Hepatocyte (in vitro differentiated cells): ENCODE measurements at regions not wholly inside any gene's neighbourhood (a gene's known extent, or its start where the extent isn't known, plus 50 kb on each side); places are given as distances from the start of the nearest gene placed in this dataset.

Experiments used
- DNase-seq: peaks from one replicate; pipeline ENCODE4 v3.0.0-alpha.2; 2016; ENCODE audit warnings: low spot score
- H2AFZ ChIP-seq: fragments of 200-600 bp; sonication (generic); 2 replicates; pipeline ENCODE4 v1.6.0; 2016; ENCODE audit warnings: antibody characterized with exemption, mild to moderate bottlenecking
- H3K27ac ChIP-seq: fragments of 200-600 bp; sonication (generic); 2 replicates; pipeline ENCODE4 v1.5.1; 2016; ENCODE audit warnings: mild to moderate bottlenecking
- H3K27me3 ChIP-seq: fragments of 200-600 bp; sonication (generic); 2 replicates; pipeline ENCODE4 v1.6.1; 2016
- H3K36me3 ChIP-seq: fragments of 200-600 bp; sonication (generic); replicated peaks from 2 replicates; pipeline ENCODE4 v1.5.1; 2016; ENCODE audit warnings: low read depth; ENCODE audit not compliant: insufficient read depth
- H3K4me1 ChIP-seq: fragments of 200-600 bp; sonication (generic); 2 replicates; pipeline ENCODE4 v1.5.1; 2016; ENCODE audit warnings: mild to moderate bottlenecking, moderate library complexity; ENCODE audit not compliant: insufficient read depth
- H3K4me2 ChIP-seq: fragments of 200-600 bp; sonication (generic); 2 replicates; pipeline ENCODE4 v1.6.0; 2016
- H3K4me3 ChIP-seq: fragments of 200-600 bp; sonication (generic); 2 replicates; pipeline ENCODE4 v1.5.1; 2016; ENCODE audit warnings: mild to moderate bottlenecking
- H3K79me2 ChIP-seq: fragments of 200-600 bp; sonication (generic); 2 replicates; pipeline ENCODE4 v1.6.0; 2017; ENCODE audit warnings: mild to moderate bottlenecking
- H3K9me2 ChIP-seq: fragments of 200-600 bp; sonication (generic); replicated peaks from 2 replicates; pipeline ENCODE4 v1.6.0; 2017; ENCODE audit warnings: mild to moderate bottlenecking; ENCODE audit not compliant: insufficient read depth
- H3K9me3 ChIP-seq: fragments of 200-600 bp; sonication (generic); 2 replicates; pipeline ENCODE4 v1.5.1; 2016; ENCODE audit warnings: low read depth, mild to moderate bottlenecking
- H4K20me1 ChIP-seq: fragments of 200-600 bp; sonication (generic); 2 replicates; pipeline ENCODE4 v1.6.0; 2016; ENCODE audit warnings: mild to moderate bottlenecking; ENCODE audit not compliant: insufficient read depth, poor library complexity, severe bottlenecking
- EZH2 ChIP-seq: fragments of 200-600 bp; sonication (generic); IDR thresholded peaks from 2 replicates; pipeline ENCODE4 v1.6.1; 2016; ENCODE audit warnings: antibody characterized with exemption, mild to moderate bottlenecking, borderline replicate concordance
- EZH2phosphoT487 ChIP-seq: fragments of 200-600 bp; sonication (generic); IDR thresholded peaks from one replicate; pipeline ENCODE4 v1.6.1; 2018; ENCODE audit warnings: antibody characterized with exemption, mild to moderate bottlenecking, low read depth, moderate library complexity; ENCODE audit not compliant: unreplicated experiment, severe bottlenecking
- WGBS: methylation state at CpG from one replicate; pipeline ENCODE4 v1.1.6; 2016; ENCODE audit warnings: low lambda C conversion rate; ENCODE audit errors: missing lambda C conversion rate; 5-methylcytosine and 5-hydroxymethylcytosine counted together
- TF ChIP-seq, protein P1 (sequence below): fragments of 200-600 bp; sonication (generic); IDR thresholded peaks from 2 replicates; pipeline ENCODE4 v1.5.1; 2016; ENCODE audit warnings: antibody characterized with exemption, mild to moderate bottlenecking; ENCODE audit not compliant: poor library complexity

DNA sequence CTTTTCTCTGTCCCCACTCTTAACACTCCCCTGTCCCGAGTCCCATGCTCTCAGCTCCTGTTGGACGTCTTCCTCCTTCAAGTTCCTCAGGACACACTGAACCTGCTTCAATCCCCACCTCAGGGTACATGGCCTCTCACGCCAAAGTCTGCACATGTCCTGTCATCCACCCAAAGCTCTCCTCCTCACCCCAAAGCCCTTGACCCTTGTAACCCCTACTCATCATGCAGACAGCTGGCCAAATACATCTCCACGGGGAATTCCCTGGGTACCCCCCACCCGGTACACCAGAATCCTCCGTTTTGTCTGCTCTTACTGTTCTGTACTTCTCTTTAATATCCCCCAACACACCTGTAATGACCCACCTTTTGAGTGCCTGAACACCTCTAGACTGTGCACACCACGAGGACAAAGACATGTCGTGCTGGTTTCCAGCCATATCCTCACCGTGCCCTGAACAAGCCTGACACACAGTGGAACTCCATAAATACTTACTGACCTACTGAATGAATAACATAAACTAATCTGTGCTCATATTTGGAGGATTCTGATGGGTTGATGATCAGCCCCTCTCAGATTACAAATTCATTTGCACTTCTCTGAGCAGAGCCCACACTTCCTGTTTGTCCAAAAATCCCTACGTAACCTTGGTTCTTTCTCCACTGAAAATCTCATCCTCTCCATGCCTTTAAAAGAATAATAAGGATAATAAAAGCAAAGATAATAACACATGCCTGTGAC is 66.8 kb upstream of the EYA2 start:
- H2AFZ ChIP-seq, result no peak overlapping the region
- no peak for DNase-seq
- H3K27ac ChIP-seq, result no peak overlapping the region
- H3K9me3 ChIP-seq, result no peaks in the 10 kb centered on the region
- H3K4me1 ChIP-seq, result no peaks in the 10 kb centered on the region
- H3K4me2 ChIP-seq, result no peak overlapping the region
- H4K20me1 ChIP-seq, result no peaks in the 10 kb centered on the region
- TF ChIP-seq EZH2, result no peak
- TF ChIP-seq, protein P1, sequence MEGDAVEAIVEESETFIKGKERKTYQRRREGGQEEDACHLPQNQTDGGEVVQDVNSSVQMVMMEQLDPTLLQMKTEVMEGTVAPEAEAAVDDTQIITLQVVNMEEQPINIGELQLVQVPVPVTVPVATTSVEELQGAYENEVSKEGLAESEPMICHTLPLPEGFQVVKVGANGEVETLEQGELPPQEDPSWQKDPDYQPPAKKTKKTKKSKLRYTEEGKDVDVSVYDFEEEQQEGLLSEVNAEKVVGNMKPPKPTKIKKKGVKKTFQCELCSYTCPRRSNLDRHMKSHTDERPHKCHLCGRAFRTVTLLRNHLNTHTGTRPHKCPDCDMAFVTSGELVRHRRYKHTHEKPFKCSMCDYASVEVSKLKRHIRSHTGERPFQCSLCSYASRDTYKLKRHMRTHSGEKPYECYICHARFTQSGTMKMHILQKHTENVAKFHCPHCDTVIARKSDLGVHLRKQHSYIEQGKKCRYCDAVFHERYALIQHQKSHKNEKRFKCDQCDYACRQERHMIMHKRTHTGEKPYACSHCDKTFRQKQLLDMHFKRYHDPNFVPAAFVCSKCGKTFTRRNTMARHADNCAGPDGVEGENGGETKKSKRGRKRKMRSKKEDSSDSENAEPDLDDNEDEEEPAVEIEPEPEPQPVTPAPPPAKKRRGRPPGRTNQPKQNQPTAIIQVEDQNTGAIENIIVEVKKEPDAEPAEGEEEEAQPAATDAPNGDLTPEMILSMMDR, result no peak
- TF ChIP-seq EZH2phosphoT487, result no peak
- 90% methylated on average over 10 of the region's 10 CpGs for WGBS
- peaks cover 2% of the 10 kb centered on the region for H3K27me3 ChIP-seq
- H3K36me3 ChIP-seq, result no peaks in the 10 kb centered on the region
- no peak overlapping the region for H3K4me3 ChIP-seq
- no peaks in the 10 kb centered on the region for H3K9me2 ChIP-seq
- H3K79me2 ChIP-seq, result no peaks in the 10 kb centered on the region

DNA sequence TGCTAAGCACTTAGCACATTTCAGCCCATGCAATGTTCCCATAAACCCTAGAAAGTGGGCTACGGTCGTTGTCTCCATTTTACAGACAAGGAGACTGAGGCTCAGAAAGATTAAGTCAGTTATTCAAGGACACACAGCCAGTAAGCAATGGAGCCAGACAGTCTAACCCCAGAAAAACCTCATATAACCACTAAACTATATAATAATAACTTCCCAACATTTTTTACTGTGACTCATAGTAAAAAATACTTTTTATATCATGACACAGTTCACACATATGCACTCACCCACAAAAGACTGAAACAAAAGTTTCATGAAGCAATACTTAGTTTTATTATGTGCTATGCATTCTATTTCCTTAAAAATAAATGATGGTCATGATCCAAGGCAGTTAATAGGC is 66.2 kb upstream of the EYA2 start:
- no peaks in the 10 kb centered on the region for H3K9me3 ChIP-seq
- H3K36me3 ChIP-seq, result no peaks in the 10 kb centered on the region
- TF ChIP-seq EZH2phosphoT487 (no peak), EZH2 (no peak)
- TF ChIP-seq, protein P1, result no peak
- no peaks in the 10 kb centered on the region for H3K4me1 ChIP-seq
- DNase-seq, result no peak
- 62% methylated on average over 2 of the region's 2 CpGs for WGBS
- H4K20me1 ChIP-seq, result no peaks in the 10 kb centered on the region
- H3K27me3 ChIP-seq, result peaks cover 2% of the 10 kb centered on the region
- H3K27ac ChIP-seq, result no peak overlapping the region
- H2AFZ ChIP-seq, result no peak overlapping the region
- no peak overlapping the region for H3K4me3 ChIP-seq
- H3K4me2 ChIP-seq, result no peak overlapping the region
- no peaks in the 10 kb centered on the region for H3K79me2 ChIP-seq
- H3K9me2 ChIP-seq, result no peaks in the 10 kb centered on the region

DNA sequence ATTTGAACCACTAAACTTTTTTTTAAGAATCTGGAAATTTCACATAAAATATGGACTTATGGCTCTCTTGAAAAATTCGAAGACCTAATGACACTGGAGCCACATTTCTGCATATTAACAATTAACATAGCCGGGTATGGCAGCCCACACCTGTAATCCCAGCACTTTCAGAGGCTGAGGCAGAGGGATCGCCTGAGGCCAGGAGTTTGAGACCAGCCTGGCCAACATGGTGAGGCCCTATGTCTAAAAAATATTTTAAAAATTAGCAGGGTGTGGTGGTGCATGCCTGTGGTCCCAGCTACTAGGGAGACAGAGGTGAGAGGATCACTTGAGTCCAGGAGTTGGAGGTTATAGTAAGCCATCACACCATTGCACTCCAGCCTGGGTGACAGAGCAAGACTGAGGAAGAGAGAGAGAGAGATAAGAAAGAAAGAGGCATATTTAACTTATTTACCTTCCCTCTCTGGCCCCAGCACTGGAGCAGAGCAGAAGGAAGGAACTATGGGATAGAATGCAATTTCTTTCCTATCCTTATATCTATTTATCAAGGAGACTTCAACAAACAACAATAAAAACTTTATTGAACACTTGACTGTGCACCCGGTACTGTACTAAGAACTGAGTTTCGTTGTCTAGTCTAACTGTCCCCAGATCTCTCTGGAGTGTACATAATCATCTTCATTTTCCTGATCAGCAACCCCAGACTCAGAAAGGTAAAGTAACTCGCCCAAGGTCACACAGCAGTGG is 63.6 kb upstream of the EYA2 start:
- no peaks in the 10 kb centered on the region for H3K9me3 ChIP-seq
- TF ChIP-seq EZH2phosphoT487 (no peak), EZH2 (no peak)
- TF ChIP-seq, protein P1, result no peak
- no peaks in the 10 kb centered on the region for H3K4me1 ChIP-seq
- no peaks in the 10 kb centered on the region for H3K79me2 ChIP-seq
- H3K9me2 ChIP-seq, result no peaks in the 10 kb centered on the region
- H3K4me2 ChIP-seq, result no peak overlapping the region
- no peaks in the 10 kb centered on the region for H4K20me1 ChIP-seq
- H3K27ac ChIP-seq, result no peak overlapping the region
- H2AFZ ChIP-seq, result no peak overlapping the region
- H3K36me3 ChIP-seq, result no peaks in the 10 kb centered on the region
- no peak overlapping the region for H3K4me3 ChIP-seq
- 74% methylated on average over 6 of the region's 6 CpGs for WGBS
- H3K27me3 ChIP-seq, result peaks cover 2% of the 10 kb centered on the region
- no peak for DNase-seq
